GM13976 (cell line): ENCODE measurements at regions not wholly inside any gene's neighbourhood (a gene's known extent, or its start where the extent isn't known, plus 50 kb on each side); places are given as distances from the start of the nearest gene placed in this dataset.
A peak's percentile ranks its signal among the peaks of the same experiment; 100 is the strongest.
"Not testable (repeated sequence)": the region's sequence is repeated elsewhere in the genome, so short reads cannot be mapped to it uniquely, and the experiment has no call there.

Experiments used
- DNase-seq: peaks from one replicate; pipeline ENCODE4 v3.0.0; 2012; ENCODE audit warnings: low spot score
- CTCF ChIP-seq: IDR thresholded peaks from 2 replicates; pipeline ENCODE4 v1.5.1; 2012; ENCODE audit warnings: borderline replicate concordance, mild to moderate bottlenecking; ENCODE audit not compliant: insufficient read depth; ENCODE audit errors: extremely low read depth, missing control alignments, control extremely low read depth
- in situ Hi-C: fragments of 300-500 bp; cut with MboI; formaldehyde crosslinking; loops from one replicate; pipeline ENCODE4 v1.12.0; 2022; ENCODE audit warnings: low sequenced_read_pairs, mixed read lengths, inconsistent platforms; ENCODE audit not compliant: unreplicated experiment

GRCh38 chr6:112539355-112539754, 192.2 kb downstream of the RFPL4B start:
- no peak for DNase-seq
- in situ Hi-C loops: no loop called here
- no peak for TF ChIP-seq CTCF

- TF ChIP-seq CTCF: peak; percentile 16
- DNase-seq, in situ Hi-C loops: not testable (repeated sequence)
Measured at GRCh38 chr6:112541847-112542246, 194.7 kb downstream of the RFPL4B start.

GRCh38 chr6:112547321-112548085, 200.4 kb downstream of the RFPL4B start:
- in situ Hi-C loops, DNase-seq: not testable (repeated sequence)

GRCh38 chr6:112549749-112550148, 202.6 kb downstream of the RFPL4B start:
- DNase-seq: no peak
- TF ChIP-seq CTCF: no peak
- in situ Hi-C loops: no loop called here

GRCh38 chr6:112557435-112557834, 210.3 kb downstream of the RFPL4B start:
- DNase-seq: no peak
- in situ Hi-C loops: no loop called here
- no peak for TF ChIP-seq CTCF

GRCh38 chr6:112557961-112558360, 210.8 kb downstream of the RFPL4B start:
- DNase-seq: no peak
- TF ChIP-seq CTCF: no peak
- in situ Hi-C loops: no loop called here

- TF ChIP-seq CTCF: no peak
- no peak for DNase-seq
- in situ Hi-C loops: no loop called here
Measured at GRCh38 chr6:112560651-112561050, 213.5 kb downstream of the RFPL4B start.
